ENCODE measurements at regions not wholly inside any gene's neighbourhood (a gene's known extent, or its start where the extent isn't known, plus 50 kb on each side); places are given as distances from the start of the nearest gene placed in this dataset.

GRCh38 chr2:2674831-2675230, 343.8 kb upstream of the MYT1L start:
- TF ChIP-seq EZH2 (IDR thresholded peaks at IDR 0.05) (no peak), CTCF (IDR thresholded peaks at IDR 0.05) (no peak)
